LoVo (cell line): ENCODE measurements at regions not wholly inside any gene's neighbourhood (a gene's known extent, or its start where the extent isn't known, plus 50 kb on each side); places are given as distances from the start of the nearest gene placed in this dataset.

Experiments
- DNase-seq: peaks from one replicate; pipeline ENCODE4 v3.0.0-alpha.2; 2016; ENCODE audit warnings: low spot score

DNA sequence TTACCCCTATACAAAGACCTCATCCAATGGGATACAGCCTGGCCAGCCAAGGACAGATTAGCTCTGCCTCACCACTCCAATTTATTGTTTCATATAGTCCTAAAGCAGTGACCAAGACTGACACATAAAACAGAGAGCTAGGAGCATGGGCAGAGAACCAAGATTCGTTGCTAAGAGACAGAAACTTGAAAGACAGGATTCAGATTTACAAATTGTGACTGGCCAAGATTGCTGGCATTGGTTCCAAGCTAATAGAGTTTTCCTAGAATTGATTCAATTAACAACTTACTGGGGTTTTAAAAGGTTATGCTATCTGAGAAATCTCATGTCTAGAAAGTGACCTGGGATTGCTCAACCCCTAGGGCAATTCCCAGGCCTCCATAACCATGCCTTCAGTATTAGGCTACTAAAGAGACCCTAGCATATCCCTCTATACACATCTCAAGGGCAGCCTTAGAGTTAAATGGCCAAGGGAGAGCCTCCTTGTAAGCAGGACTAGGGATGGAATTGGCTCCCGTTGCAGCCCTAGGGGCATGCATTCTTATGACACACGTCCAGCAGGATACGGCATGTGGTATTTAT lies 75.6 kb downstream of the ICOS start:
- no peak for DNase-seq

DNA sequence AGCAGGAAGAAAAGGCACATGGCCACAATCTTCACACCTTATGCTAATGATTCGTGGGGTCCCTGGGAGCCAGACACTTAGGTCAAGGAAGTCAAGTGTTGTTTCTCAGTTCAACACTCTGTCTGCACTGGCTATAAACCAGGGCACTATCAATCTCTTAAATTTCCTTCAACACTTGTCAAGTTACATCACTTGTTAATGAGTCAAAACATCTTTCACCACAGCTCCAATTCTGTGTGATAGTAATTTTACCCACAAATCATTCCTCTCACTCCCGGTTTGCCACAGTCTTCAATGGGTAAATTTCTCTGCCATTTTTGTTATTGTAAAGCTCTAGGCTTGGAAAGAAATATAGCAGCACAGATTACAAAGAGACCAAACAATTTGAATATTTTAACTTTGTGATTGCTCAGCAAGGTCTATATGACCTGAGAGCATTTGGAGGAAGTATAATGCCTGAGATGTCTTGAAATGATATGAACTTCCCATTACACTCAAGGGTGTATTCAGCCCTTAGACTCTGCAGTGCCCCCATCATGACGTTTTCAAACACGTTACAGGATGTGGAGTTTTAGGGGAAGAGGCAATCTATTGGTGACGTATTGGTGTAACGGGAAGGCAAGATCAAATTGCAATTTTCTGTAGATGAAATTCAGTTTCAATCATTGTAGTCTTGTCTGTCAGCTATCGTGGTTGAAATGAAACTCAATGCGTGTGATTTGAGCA lies 78.7 kb downstream of the ICOS start:
- DNase-seq, result no peak

DNA sequence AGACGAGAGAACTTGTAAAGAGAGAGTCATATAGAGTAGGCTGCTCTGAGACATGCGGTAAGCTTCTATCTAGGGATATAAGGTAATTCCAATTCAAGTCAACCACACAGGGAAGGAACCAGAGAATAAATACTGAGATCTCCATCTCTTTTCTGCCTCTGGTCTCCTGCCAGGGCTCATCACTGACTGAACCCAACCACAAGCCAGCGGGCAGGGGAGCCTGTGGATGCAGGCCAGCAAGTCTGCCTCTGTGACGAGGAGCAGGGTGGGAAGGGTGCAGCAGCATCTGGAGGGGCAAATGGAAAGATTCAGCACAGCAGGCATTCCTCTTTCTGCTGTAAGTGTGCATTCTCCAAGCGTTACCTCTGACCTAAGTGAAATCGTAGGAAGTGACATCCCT lies 82.2 kb downstream of the ICOS start:
- DNase-seq, result no peak

DNA sequence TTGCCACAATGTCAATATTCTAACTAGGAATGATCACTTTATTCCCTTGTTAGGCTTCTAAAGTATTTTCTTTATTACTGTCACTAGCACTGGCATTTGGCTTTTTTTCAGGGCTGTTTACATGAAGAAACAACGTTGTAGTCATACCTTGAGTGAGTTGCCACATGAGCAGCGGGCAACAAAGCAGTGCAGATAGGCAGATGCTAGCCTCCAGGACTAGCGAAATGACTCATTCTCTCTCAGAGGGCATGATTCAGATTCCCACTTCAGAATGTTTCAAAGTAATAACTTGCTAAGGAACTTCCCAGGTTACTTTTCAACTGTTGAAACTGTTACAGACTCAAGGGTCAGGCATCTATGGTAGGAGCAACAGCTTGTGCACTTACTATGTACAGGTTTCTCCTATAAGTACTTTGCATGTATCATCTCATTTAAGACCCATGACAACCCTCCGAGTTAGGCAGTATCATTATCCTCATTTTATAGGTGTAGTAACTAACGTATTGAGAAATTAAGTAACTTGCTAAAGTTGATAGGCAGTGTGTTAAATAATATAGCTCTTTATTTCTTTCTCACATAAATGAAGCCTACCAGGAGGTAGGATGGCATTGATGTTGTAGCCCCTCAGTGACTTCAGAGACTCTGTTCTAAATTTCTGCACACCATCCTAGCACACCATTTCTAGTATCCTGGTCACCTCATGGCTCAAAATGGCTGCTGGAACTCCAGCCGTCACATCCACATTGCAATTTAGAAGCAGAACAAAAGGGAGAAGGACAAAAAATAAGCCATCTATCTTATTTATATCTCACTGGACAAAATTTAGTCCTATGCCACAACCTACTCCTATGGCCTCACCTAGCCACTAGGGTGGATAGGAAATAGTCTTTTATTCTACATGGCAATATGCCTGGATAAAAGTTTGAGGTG lies 83.3 kb downstream of the ICOS start:
- DNase-seq, result no peak

DNA sequence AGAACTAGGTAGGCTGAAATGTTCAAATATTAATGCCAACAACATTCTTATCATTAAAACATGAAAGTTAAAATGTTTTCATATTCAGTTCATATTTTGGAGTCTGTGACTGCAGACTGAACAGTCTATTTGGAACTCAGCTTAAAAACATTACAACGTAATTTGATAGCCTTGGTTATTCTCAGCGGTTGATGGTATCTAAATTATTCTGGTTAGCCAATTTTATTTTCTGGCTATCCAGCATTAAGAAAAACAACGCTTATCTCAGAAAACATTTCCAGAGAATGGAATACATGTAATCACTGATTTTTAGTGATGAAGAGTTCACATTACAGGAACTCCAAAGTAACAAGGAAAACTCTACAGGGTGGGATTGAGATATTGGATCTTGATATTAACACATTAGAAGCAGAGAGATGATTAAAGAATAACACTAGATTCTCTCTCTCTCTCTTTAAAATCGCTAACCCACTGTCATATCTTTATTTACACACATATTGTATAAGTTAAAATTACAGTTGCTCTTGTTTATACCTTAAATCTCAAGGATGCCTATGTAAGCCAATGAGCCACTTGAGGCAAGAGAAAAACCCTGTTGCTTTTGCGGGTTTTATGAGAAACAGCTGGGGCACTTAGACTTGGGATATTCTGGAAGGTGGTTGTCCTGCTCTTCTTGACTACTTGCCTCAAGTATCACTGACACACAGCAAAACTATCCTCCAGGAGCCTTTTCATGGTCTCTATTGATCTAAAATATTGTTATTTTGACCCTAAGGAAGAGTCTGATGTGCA lies 84.9 kb downstream of the ICOS start:
- DNase-seq, result no peak

GRCh38 chr2:204022550-204022949 lies 86.0 kb downstream of the ICOS start:
- DNase-seq, result no peak

DNA sequence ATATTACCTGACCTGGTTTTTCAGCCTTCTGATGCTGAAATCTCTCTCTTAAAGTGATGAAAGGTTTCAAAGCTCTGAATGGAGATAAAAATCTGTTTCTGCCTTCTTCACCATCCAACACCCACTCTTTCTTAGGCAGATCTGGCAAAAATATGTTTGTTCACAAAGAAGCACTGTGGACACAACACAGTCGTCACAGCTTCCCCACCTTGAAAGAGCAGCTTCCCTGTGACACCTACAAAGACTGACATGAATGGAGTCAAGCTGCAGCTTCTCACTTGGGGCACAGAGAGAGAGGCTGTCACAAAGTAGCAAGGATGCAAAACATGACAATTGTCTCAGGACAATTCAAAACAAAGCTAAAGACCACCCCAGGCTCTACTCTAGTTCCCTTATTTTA lies 86.5 kb downstream of the ICOS start:
- no peak for DNase-seq

GRCh38 chr2:204024503-204024902 lies 87.9 kb downstream of the ICOS start:
- DNase-seq, result peak; percentile 13

GRCh38 chr2:204024906-204025475 lies 88.4 kb downstream of the ICOS start:
- DNase-seq, result no peak

- DNase-seq, result no peak
These were observed 89.7 kb downstream of the ICOS start for GRCh38 chr2:204026294-204026693.

- peak; percentile 48 for DNase-seq
These were observed 90.5 kb downstream of the ICOS start for GRCh38 chr2:204027091-204027490.

- DNase-seq, result no peak
These were observed 93.8 kb downstream of the ICOS start for GRCh38 chr2:204030322-204030721.

DNA sequence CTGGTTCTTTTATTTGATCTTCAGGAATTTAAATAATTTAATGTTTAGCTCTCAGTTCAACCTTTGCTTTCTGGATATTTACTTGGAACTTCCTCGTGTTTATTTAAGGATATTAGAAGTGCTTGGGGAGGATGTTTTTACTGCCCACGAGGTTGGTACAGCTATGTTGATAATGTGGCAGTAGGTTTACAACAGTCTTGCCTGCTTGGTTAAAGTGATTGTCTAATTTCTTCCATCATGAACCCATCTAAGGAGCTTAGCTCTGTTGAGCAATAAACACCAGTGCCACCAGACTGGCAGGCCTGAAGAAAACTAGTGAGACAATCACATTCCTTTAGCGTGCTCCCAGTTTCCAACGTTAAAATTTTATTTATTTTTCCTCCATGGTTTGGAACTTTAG lies 94.5 kb downstream of the ICOS start:
- no peak for DNase-seq

GRCh38 chr2:204032301-204032700 lies 95.7 kb downstream of the ICOS start:
- DNase-seq, result no peak

DNA sequence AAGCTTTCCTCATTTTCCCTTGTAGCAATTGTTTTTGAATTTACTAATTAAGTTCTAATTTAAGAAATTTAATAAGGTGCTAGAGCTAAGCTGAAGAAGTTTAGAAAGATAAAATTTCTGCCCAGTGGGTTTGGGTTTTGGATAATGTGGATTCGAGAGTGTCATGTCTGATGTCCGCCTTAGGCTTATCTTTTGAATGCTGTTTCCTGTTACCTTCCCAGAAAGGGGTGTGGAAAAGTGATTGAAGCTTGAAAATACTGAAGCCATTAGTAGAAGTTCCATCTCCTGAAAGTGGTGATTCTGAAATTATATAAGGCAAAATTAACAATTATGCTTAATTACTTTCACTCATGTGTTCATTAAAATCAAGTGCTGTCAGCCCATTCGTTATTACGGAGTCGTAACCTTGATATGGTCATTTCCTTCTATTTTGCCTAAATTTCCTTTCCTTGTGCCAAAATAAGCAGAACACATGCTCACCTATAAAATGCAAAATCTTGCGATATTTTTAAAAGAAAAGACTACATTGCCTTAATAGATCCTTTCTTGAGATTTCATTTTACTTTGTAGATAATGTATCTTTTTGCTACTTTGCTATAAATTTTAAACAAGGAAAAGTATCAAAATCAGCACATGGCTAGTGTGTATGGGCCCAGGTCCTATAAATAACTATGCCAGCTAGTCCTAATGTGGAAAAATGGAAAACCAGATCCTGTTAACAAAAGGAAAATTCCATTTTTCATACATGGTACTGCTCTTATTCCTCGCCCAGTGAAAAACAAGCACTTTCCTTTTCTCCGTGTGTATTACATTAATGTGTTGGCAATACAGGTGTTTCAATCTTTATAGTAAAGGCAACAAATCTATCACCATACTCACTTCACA lies 97.3 kb downstream of the ICOS start:
- DNase-seq, result no peak

DNA sequence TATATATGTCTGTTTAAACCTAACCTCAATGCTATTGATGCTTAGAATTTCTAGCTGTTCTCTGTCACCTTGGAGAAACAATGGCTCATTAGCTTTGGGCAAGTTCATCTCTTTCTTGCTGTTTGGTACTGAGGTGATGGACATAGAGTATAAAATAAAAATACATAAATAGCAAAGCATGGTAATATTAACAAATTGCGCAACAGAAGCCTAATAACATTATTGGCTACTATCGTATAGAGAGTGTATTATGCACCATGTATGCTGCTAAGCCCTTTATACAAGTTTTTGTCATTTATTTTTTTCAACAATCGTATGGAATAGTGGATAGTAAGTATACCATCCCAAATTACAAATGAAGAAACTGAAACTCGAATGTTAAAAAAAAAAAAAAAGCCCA lies 100.1 kb downstream of the ICOS start:
- no peak for DNase-seq

- no peak for DNase-seq
These were observed 100.7 kb downstream of the ICOS start for GRCh38 chr2:204037286-204037685.

- no peak for DNase-seq
These were observed 102.8 kb downstream of the ICOS start for GRCh38 chr2:204039298-204039838.

DNA sequence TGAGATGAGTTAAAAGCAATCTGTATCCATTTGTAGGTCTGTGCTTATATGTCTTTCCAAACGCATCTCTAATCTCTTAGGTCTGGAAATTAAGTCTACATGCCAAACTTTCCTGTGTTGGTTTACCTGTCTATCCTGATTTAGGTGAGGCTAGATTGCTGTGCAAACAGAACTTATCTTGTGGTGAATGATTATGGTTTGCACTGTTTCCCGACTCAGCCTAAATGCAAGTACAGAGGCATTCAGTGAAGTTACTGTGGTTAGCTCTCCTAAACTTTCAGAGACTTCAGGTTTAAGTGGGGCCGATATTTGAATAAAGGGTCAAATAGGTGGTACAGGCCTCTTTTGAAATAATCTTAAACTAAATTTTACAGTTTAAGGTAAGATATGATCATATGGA lies 103.5 kb downstream of the ICOS start:
- no peak for DNase-seq

GRCh38 chr2:204042401-204042800 lies 105.8 kb downstream of the ICOS start:
- no peak for DNase-seq

GRCh38 chr2:204046145-204046544 lies 109.6 kb downstream of the ICOS start:
- no peak for DNase-seq
